K562 (cell line): ENCODE measurements at regions not wholly inside any gene's neighbourhood (a gene's known extent, or its start where the extent isn't known, plus 50 kb on each side); places are given as distances from the start of the nearest gene placed in this dataset.

Experiments used
- DIDO1 ChIP-seq: fragments of 450-650 bp; IDR thresholded peaks from 2 replicates; pipeline ENCODE4 v1.6.1; 2016; ENCODE audit warnings: low read depth, missing biosample characterization, missing genetic modification characterization
- FOXA1 ChIP-seq: fragments of 450-650 bp; IDR thresholded peaks from 2 replicates; pipeline ENCODE4 v1.6.1; 2016; ENCODE audit warnings: mild to moderate bottlenecking, borderline replicate concordance
- HDAC1 ChIP-seq, 2 experiments: fragments of 450-650 bp; IDR thresholded peaks; 2 replicates each; pipeline ENCODE4 v1.6.1; 2016 to 2017; ENCODE audit warnings: inconsistent platforms in 1 of 2, mild to moderate bottlenecking in 1 of 2, moderate library complexity in 1 of 2
- JUND ChIP-seq, 2 experiments: IDR thresholded peaks; 2 replicates in 1 of 2; 3 replicates in 1 of 2; pipeline ENCODE4 v1.6.1; 2011; ENCODE audit warnings: borderline replicate concordance in 2 of 2, low read depth in 2 of 2, low read length in 2 of 2, improper control_type of control experiment in 1 of 2, missing biosample characterization in 1 of 2, missing genetic modification characterization in 1 of 2, missing genetic modification reagents in 1 of 2
- TF ChIP-seq, protein P1 (sequence below), 2 experiments: fragments of 450-650 bp in 1 of 2; sonication (generic) in 1 of 2; formaldehyde crosslinking in 1 of 2; IDR thresholded peaks; 2 replicates each; pipeline versions ENCODE4 v1.7.1 to v1.9.0; 2016 to 2022; ENCODE audit warnings: inconsistent platforms in 1 of 2, mild to moderate bottlenecking in 1 of 2, missing genetic modification reagents in 1 of 2

DNA sequence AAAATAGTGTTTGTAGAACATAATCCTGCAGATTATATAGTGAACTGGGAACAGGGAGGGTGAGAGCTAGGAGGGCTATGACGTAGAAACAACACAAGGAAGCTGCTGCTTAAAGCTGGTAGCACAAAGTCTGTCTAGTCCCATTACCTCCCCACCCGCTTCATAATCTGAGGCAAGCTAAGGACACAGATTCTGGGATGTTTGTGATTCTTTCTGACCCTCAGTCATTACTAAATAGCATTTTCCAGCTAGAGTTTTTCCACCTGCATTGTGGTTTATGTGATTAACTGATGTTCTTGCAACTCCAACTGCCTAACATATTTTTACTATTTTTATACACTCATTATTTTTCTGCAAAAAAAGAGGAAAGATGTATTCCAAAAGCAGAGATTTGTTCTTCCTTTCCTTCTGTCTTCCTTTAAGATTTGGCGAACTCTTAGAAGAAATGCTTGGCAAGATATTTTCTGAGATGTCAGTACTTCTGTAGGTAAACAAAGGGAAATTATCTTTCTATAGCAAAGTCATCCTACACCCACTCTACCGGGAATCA is 293.2 kb upstream of the FAR2 start (continued):
- TF ChIP-seq, protein P1, sequence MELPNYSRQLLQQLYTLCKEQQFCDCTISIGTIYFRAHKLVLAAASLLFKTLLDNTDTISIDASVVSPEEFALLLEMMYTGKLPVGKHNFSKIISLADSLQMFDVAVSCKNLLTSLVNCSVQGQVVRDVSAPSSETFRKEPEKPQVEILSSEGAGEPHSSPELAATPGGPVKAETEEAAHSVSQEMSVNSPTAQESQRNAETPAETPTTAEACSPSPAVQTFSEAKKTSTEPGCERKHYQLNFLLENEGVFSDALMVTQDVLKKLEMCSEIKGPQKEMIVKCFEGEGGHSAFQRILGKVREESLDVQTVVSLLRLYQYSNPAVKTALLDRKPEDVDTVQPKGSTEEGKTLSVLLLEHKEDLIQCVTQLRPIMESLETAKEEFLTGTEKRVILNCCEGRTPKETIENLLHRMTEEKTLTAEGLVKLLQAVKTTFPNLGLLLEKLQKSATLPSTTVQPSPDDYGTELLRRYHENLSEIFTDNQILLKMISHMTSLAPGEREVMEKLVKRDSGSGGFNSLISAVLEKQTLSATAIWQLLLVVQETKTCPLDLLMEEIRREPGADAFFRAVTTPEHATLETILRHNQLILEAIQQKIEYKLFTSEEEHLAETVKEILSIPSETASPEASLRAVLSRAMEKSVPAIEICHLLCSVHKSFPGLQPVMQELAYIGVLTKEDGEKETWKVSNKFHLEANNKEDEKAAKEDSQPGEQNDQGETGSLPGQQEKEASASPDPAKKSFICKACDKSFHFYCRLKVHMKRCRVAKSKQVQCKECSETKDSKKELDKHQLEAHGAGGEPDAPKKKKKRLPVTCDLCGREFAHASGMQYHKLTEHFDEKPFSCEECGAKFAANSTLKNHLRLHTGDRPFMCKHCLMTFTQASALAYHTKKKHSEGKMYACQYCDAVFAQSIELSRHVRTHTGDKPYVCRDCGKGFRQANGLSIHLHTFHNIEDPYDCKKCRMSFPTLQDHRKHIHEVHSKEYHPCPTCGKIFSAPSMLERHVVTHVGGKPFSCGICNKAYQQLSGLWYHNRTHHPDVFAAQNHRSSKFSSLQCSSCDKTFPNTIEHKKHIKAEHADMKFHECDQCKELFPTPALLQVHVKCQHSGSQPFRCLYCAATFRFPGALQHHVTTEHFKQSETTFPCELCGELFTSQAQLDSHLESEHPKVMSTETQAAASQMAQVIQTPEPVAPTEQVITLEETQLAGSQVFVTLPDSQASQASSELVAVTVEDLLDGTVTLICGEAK (IDR thresholded peaks at IDR 0.05) = no peak
- TF ChIP-seq, protein P1 (CRISPR knock-in tag; IDR thresholded peaks at IDR 0.05) = no peak
- TF ChIP-seq FOXA1 (no peak), DIDO1 (tag) (no peak), HDAC1 (IDR thresholded peaks at IDR 0.05) (no peak), JUND (IDR thresholded peaks at IDR 0.05; ENCODE audit: borderline replicate concordance, low read depth, low read length) (no peak), JUND (tag; IDR thresholded peaks at IDR 0.05; ENCODE audit: borderline replicate concordance, low read depth, low read length) (no peak)
